ENCODE measurements at regions not wholly inside any gene's neighbourhood (a gene's known extent, or its start where the extent isn't known, plus 50 kb on each side); places are given as distances from the start of the nearest gene placed in this dataset.

DNA sequence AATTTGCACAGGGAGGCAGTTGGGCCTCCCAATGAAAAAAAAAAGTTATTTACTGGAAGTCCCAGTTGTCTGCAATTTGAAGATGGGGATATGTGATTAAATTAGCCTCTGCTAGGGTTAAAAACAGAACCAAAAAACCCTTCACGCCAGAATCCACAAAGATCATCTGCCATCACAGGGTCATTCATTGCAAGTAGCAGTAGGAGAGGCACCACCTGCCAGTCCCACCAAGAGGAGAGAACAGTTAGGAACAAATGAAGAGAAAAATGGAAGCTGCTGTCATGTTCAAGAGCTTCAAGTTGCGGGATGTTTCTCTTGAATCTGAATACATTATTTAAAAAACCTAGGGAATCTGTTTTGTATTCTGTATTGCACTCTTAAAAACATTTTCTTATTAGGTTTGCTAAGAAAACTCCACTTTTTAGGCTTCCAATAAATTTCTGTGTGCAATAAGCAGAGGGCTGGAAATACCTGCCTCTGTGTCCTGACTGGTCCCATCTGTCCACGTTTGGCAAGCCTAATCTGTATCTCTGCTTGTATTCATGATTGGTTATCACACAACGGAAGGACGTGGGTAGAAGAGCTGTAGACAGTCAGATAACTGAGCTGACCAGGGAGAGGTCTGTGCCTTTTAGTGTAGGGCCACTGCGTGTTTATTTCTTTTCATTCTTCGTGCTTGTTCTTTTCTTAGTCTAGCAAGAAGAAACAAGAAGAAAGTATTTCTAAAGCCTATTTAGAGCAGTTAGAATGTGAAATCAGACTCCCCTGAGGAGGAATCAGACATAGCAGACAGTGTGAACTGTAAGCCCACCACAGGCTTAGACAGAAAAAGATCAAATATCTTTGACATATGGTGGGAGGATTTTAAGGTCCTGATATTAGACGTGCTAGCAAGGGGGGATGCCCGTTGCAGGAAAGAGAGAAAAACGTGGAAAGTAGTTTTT is 630.6 kb upstream of the SEMA6A start:
- TF ChIP-seq, protein P1, sequence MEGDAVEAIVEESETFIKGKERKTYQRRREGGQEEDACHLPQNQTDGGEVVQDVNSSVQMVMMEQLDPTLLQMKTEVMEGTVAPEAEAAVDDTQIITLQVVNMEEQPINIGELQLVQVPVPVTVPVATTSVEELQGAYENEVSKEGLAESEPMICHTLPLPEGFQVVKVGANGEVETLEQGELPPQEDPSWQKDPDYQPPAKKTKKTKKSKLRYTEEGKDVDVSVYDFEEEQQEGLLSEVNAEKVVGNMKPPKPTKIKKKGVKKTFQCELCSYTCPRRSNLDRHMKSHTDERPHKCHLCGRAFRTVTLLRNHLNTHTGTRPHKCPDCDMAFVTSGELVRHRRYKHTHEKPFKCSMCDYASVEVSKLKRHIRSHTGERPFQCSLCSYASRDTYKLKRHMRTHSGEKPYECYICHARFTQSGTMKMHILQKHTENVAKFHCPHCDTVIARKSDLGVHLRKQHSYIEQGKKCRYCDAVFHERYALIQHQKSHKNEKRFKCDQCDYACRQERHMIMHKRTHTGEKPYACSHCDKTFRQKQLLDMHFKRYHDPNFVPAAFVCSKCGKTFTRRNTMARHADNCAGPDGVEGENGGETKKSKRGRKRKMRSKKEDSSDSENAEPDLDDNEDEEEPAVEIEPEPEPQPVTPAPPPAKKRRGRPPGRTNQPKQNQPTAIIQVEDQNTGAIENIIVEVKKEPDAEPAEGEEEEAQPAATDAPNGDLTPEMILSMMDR (conservative IDR thresholded peaks at IDR 0.05; ENCODE audit: low read depth, low read length) = no peak

DNA sequence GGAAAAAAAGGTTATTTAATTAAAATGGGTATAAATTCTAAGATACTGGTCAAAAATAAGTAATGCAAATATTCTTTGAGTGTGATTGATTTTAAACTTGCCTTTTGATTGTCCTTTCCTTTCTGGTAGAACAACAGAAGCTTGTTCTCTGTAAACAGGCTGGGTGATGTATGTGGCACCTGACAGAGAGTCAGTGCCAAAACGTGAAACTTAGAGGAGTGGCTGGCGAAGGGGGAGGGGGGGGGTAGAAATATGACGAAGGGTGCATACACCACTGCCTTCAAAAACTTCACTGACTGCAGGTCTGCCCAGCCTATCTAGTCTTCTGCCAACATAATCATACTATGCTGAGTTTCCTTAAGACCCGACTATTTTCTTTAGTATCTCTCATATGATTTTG is 629.8 kb upstream of the SEMA6A start:
- TF ChIP-seq, protein P1 (conservative IDR thresholded peaks at IDR 0.05; ENCODE audit: low read depth, low read length) = no peak
- DNase-seq (ENCODE audit: low read depth) = no peak
- H3K4me3 ChIP-seq (ENCODE audit: low read depth, low read length) = no peak overlapping the region

More for the DNA sequence above, 630.6 kb upstream of the SEMA6A start:
- DNase-seq (ENCODE audit: low read depth) = no peak
- no peak overlapping the region for H3K4me3 ChIP-seq (ENCODE audit: low read depth, low read length)

DNA sequence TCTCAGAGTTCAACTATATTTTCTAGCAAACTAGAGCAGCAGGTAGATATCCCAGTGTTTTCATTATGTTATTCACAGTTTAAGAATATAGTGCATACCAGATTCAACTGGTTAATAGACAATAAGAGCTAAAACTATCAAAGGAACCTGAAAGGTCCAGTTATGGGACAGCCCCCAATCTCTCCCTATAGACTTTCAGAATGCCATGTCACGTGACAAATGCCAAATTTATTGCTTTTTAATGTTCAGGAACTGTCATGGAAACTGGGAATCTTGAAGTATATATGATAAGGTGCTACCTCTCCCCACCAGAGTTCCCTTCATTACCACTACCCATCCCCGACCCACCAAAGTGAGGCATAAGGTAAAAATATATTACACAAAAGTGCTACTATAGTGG is 629.0 kb upstream of the SEMA6A start:
- no peak for DNase-seq (ENCODE audit: low read depth)
- TF ChIP-seq, protein P1 (conservative IDR thresholded peaks at IDR 0.05; ENCODE audit: low read depth, low read length) = no peak
- no peak overlapping the region for H3K4me3 ChIP-seq (ENCODE audit: low read depth, low read length)

DNA sequence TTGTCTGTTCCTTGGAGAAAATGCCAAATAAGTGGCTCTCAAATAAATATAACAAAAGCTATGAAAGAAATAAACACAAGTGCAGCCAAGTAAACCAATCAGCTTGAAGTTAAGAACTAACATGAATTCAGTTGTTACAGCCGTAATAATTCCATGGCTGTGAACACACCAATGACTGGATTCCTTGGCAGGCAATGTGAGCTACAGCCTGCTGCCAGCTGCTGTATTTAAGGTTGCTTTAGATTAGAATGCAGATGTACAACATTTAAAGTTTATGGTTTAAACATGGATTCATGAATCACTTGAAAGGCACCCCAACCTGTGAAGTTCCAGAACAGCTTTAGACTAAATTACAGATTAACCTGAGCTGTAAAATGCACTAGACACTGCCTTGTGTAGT is 626.4 kb upstream of the SEMA6A start:
- TF ChIP-seq, protein P1 (conservative IDR thresholded peaks at IDR 0.05; ENCODE audit: low read depth, low read length) = no peak
- no peak for DNase-seq (ENCODE audit: low read depth)
- H3K4me3 ChIP-seq (ENCODE audit: low read depth, low read length) = no peak overlapping the region

DNA sequence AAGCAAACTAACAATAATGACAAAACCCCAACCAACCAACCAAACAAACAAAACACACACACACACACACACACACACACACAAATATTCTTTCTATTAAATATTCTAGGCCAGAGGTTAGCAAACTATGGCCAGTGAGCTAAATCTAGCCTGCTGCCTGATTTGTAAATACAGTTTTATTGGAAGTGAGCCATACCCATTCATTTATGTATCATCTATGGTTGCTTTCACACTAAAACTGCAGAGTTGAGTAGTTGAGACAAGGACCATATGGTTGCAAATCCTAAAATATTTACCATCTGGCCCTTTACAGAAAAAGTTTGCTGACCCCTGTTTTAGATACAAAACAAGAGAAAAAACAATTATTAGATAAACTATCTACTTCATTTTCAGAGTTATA is 620.5 kb upstream of the SEMA6A start:
- no peak overlapping the region for H3K4me3 ChIP-seq (ENCODE audit: low read depth, low read length)
- DNase-seq (ENCODE audit: low read depth) = no peak
- TF ChIP-seq, protein P1 (conservative IDR thresholded peaks at IDR 0.05; ENCODE audit: low read depth, low read length) = no peak

DNA sequence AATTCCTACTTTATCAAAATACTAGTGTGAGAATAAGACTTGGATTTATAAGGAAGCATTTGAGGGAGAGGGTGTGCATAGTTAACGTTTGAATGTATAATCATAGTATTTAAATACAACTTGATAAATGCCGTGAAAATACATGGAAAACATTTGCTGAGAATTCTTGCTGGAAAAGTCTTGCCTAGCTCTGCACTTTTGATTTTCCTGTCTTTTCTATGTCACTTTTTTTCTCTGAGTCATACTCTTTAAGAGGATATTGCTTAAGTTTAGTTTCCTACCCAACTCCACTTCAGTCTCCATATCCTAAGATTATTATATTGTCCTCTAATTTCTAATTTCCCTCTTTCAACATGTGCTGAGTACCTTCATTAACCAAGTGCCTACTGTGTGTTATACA is 616.6 kb upstream of the SEMA6A start:
- TF ChIP-seq, protein P1 (conservative IDR thresholded peaks at IDR 0.05; ENCODE audit: low read depth, low read length) = no peak
- DNase-seq (ENCODE audit: low read depth) = no peak
- H3K4me3 ChIP-seq (ENCODE audit: low read depth, low read length) = no peak overlapping the region

DNA sequence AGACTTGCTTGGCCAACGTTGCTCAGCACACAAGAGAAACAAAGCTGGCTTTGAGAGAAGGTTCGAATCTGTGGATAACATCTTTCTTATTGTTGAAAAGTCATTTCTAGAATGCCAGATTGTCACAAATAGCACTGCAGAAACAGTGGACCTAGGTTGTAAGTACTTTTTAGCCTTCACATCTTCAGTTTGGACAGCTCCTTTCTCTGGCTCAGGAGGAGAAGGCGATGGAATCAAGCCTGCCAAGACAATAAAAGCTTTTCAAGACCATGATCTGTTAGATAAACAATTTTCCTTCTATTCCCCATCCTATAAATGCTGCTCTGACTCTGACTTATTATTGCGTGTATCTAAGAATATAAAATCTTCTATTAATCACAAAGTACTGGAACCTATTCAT is 615.2 kb upstream of the SEMA6A start:
- DNase-seq (ENCODE audit: low read depth) = no peak
- TF ChIP-seq, protein P1 (conservative IDR thresholded peaks at IDR 0.05; ENCODE audit: low read depth, low read length) = no peak
- no peak overlapping the region for H3K4me3 ChIP-seq (ENCODE audit: low read depth, low read length)
